Neural cell (in vitro differentiated cells): ENCODE measurements at regions not wholly inside any gene's neighbourhood (a gene's known extent, or its start where the extent isn't known, plus 50 kb on each side); places are given as distances from the start of the nearest gene placed in this dataset.

Experiments used
- H2AFZ ChIP-seq: fragments of 200-600, 300-800 bp; sonication (generic), shearing (Covaris generic); 2 replicates; pipeline ENCODE4 v1.6.0; 2014; ENCODE audit warnings: low read depth, mild to moderate bottlenecking, antibody characterized with exemption, low read length, moderate library complexity
- H3F3A ChIP-seq: fragments of 200-600 bp; shearing (Covaris generic); 2 replicates; pipeline ENCODE4 v1.6.1; 2016; ENCODE audit warnings: mild to moderate bottlenecking, moderate library complexity, mixed read lengths, antibody characterized with exemption, low read length; ENCODE audit not compliant: insufficient read depth, poor library complexity, severe bottlenecking
- H3K27ac ChIP-seq: fragments of 200-600, 300-800 bp; sonication (generic), shearing (Covaris generic); 2 replicates; pipeline ENCODE4 v1.5.1; 2014; ENCODE audit warnings: mild to moderate bottlenecking, low read length, moderate library complexity
- H3K27me3 ChIP-seq: fragments of 300-800, 200-600 bp; sonication (generic), shearing (Covaris generic); 2 replicates; pipeline ENCODE4 v1.6.0; 2014; ENCODE audit warnings: mild to moderate bottlenecking, low read depth, low read length, moderate library complexity; ENCODE audit not compliant: insufficient read depth
- H3K36me3 ChIP-seq: fragments of 300-800, 200-600 bp; sonication (generic), shearing (Covaris generic); 2 replicates; pipeline ENCODE4 v1.5.1; 2014; ENCODE audit warnings: mild to moderate bottlenecking, antibody characterized with exemption, low read length, moderate library complexity; ENCODE audit not compliant: insufficient read depth
- H3K4me2 ChIP-seq: fragments of 300-800, 200-600 bp; sonication (generic), shearing (Covaris generic); 2 replicates; pipeline ENCODE4 v1.6.0; 2014; ENCODE audit warnings: mild to moderate bottlenecking, low read length
- H3K4me3 ChIP-seq: fragments of 300-800, 200-600 bp; sonication (generic), shearing (Covaris generic); 2 replicates; pipeline ENCODE4 v1.5.1; 2014; ENCODE audit warnings: mild to moderate bottlenecking, low read length, moderate library complexity
- H3K79me2 ChIP-seq: fragments of 200-600 bp; shearing (Covaris generic); replicated peaks from 2 replicates; pipeline ENCODE4 v1.6.0; 2014; ENCODE audit warnings: mild to moderate bottlenecking, low read length, moderate library complexity; ENCODE audit not compliant: insufficient read depth
- H3K9ac ChIP-seq: fragments of 300-800, 200-600 bp; sonication (generic), shearing (Covaris generic); 2 replicates; pipeline ENCODE4 v1.6.1; 2016; ENCODE audit warnings: mild to moderate bottlenecking, low read length, mixed read lengths
- H3K9me2 ChIP-seq: fragments of 200-600 bp; shearing (Covaris generic); 2 replicates; pipeline ENCODE4 v1.6.1; 2016; ENCODE audit warnings: mild to moderate bottlenecking, low read length, mixed read lengths; ENCODE audit not compliant: insufficient read depth
- H3K9me3 ChIP-seq: fragments of 200-600, 300-800 bp; sonication (generic), shearing (Covaris generic); 2 replicates; pipeline ENCODE4 v1.6.1; 2016; ENCODE audit warnings: mild to moderate bottlenecking, mixed run types, low read length, moderate library complexity, mixed read lengths
- H4K20me1 ChIP-seq: fragments of 200-600 bp; shearing (Covaris generic); 2 replicates; pipeline ENCODE4 v1.6.1; 2016; ENCODE audit warnings: mild to moderate bottlenecking, mixed run types; ENCODE audit not compliant: insufficient read depth
- CTCF ChIP-seq: fragments of 450-650 bp; IDR thresholded peaks from 2 replicates; pipeline ENCODE4 v1.5.1; 2014; ENCODE audit warnings: antibody characterized with exemption, mild to moderate bottlenecking, moderate library complexity; ENCODE audit not compliant: poor library complexity, severe bottlenecking
- EP300 ChIP-seq: fragments of 450-650 bp; conservative IDR thresholded peaks from 2 replicates; pipeline ENCODE4 v1.6.1; 2014; ENCODE audit warnings: antibody characterized with exemption, mild to moderate bottlenecking, moderate library complexity; ENCODE audit not compliant: poor library complexity, severe bottlenecking
- EZH2 ChIP-seq: fragments of 200-600, 300-800 bp; shearing (Covaris generic), sonication (generic); IDR thresholded peaks from 2 replicates; pipeline ENCODE4 v1.6.1; 2014; ENCODE audit warnings: antibody characterized with exemption, low read length, borderline replicate concordance, mild to moderate bottlenecking; ENCODE audit not compliant: insufficient read depth, poor library complexity, severe bottlenecking
- MXI1 ChIP-seq: fragments of 450-650 bp; conservative IDR thresholded peaks from 2 replicates; pipeline ENCODE4 v1.6.1; 2014; ENCODE audit warnings: antibody characterized with exemption, mild to moderate bottlenecking; ENCODE audit not compliant: poor library complexity, severe bottlenecking
- POLR2AphosphoS5 ChIP-seq: IDR thresholded peaks from 2 replicates; pipeline ENCODE4 v1.6.1; 2012
- RAD21 ChIP-seq: fragments of 450-650 bp; conservative IDR thresholded peaks from 2 replicates; pipeline ENCODE4 v1.6.1; 2014; ENCODE audit warnings: antibody characterized with exemption, mild to moderate bottlenecking, moderate library complexity
- REST ChIP-seq: IDR thresholded peaks from 2 replicates; pipeline ENCODE4 v1.6.1; 2012; ENCODE audit warnings: borderline replicate concordance
- SMC3 ChIP-seq: fragments of 450-650 bp; conservative IDR thresholded peaks from 2 replicates; pipeline ENCODE4 v1.6.1; 2014; ENCODE audit warnings: antibody characterized with exemption, mild to moderate bottlenecking, moderate library complexity; ENCODE audit not compliant: poor library complexity
- TAF1 ChIP-seq: IDR thresholded peaks from 2 replicates; pipeline ENCODE4 v1.6.1; 2012; ENCODE audit warnings: low read depth

- no peaks in the 10 kb centered on the region for H3K9me2 ChIP-seq
- no peaks in the 10 kb centered on the region for H3K9me3 ChIP-seq
- no peak overlapping the region for H3K4me3 ChIP-seq
- H3K9ac ChIP-seq, result no peak overlapping the region
- H4K20me1 ChIP-seq, result no peaks in the 10 kb centered on the region
- H2AFZ ChIP-seq, result no peak overlapping the region
- H3F3A ChIP-seq, result no peaks in the 10 kb centered on the region
- H3K4me2 ChIP-seq, result no peak overlapping the region
- H3K27me3 ChIP-seq, result no peaks in the 10 kb centered on the region
- no peaks in the 10 kb centered on the region for H3K36me3 ChIP-seq
- H3K27ac ChIP-seq, result no peak overlapping the region
- no peak for TF ChIP-seq POLR2AphosphoS5
- TF ChIP-seq TAF1, result no peak
- TF ChIP-seq MXI1, result no peak
- TF ChIP-seq REST, result no peak
- TF ChIP-seq RAD21, result no peak
- TF ChIP-seq EZH2, result no peak
- no peak for TF ChIP-seq EP300
- no peak for TF ChIP-seq CTCF
- no peak for TF ChIP-seq SMC3
- H3K79me2 ChIP-seq, result no peaks in the 10 kb centered on the region
These were observed 153.0 kb upstream of the B3GALT2 start for GRCh38 chr1:193339401-193339800.

GRCh38 chr1:193338194-193338593 lies 151.8 kb upstream of the B3GALT2 start:
- H3K79me2 ChIP-seq, result no peaks in the 10 kb centered on the region
- H3K9ac ChIP-seq, result no peak overlapping the region
- H3K9me2 ChIP-seq, result no peaks in the 10 kb centered on the region
- no peaks in the 10 kb centered on the region for H4K20me1 ChIP-seq
- H3K36me3 ChIP-seq, result no peaks in the 10 kb centered on the region
- H3F3A ChIP-seq, result no peaks in the 10 kb centered on the region
- no peak overlapping the region for H3K4me3 ChIP-seq
- no peaks in the 10 kb centered on the region for H3K27me3 ChIP-seq
- no peak overlapping the region for H3K27ac ChIP-seq
- H2AFZ ChIP-seq, result no peak overlapping the region
- H3K4me2 ChIP-seq, result no peak overlapping the region
- no peaks in the 10 kb centered on the region for H3K9me3 ChIP-seq
- TF ChIP-seq MXI1, result no peak
- TF ChIP-seq CTCF, result no peak
- TF ChIP-seq REST, result no peak
- TF ChIP-seq RAD21, result no peak
